GM21717 (cell line): ENCODE measurements at regions not wholly inside any gene's neighbourhood (a gene's known extent, or its start where the extent isn't known, plus 50 kb on each side); places are given as distances from the start of the nearest gene placed in this dataset.
A peak's percentile ranks its signal among the peaks of the same experiment; 100 is the strongest.
"Not testable (repeated sequence)": the region's sequence is repeated elsewhere in the genome, so short reads cannot be mapped to it uniquely, and the experiment has no call there.

Experiments used
- ATAC-seq: cut with Tn5 transposase; IDR thresholded peaks from one replicate; pipeline ENCODE4 v1.9.1; 2021; ENCODE audit warnings: mild to moderate bottlenecking, moderate library complexity; ENCODE audit not compliant: unreplicated experiment

GRCh38 chr4:107392380-107392779 is 327.7 kb downstream of the PAPSS1 start:
- ATAC-seq, result no peak

DNA sequence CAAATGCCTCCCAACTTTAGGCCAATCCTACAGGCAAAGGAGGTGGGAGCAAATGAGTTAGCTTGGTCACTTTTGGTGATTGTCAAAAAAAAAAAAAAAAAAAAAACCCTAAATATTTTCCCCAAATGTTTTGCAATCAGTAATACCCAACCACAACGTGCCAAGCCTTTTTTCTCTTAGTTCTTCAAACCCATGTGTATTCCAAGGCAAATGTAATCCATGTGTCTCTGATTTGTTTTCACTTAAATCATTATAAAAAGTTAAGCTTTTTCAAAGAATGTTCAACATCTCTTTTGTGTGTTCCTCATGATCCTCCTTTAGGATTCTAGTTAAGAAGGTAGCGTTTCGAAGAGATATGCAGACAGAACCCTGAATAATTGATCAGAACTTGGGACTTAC is 328.4 kb downstream of the PAPSS1 start:
- ATAC-seq, result no peak

DNA sequence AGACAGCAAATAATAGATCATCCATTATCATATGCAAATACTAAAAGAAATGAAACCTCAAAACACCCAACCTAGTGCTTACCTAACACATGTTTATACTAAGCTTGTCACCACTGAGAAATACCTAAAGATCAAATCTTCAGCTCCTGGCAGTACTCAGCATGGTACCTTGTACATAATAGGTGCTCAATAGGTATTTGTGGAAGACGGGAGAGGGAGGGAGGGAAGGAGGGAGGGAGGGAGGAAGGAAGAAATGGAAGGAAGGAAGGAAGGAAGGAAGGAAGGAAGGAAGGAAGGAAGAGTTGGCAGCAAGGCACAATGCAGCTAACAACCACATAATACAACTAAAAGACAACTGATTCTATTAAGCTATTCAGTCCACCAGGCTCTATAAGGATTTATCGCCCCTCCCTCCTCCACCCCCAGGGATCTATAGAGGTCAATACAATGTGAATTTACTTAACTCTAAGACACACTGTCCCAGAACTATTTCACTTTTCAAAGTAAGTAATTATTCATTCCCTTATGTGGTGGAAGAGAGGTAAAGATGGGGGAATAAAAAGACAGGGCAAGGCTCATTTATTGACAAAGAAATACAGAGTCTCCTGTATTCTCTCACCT is 328.9 kb downstream of the PAPSS1 start:
- no peak for ATAC-seq

- no peak for ATAC-seq
These were observed 330.1 kb downstream of the PAPSS1 start for GRCh38 chr4:107389965-107390364.

DNA sequence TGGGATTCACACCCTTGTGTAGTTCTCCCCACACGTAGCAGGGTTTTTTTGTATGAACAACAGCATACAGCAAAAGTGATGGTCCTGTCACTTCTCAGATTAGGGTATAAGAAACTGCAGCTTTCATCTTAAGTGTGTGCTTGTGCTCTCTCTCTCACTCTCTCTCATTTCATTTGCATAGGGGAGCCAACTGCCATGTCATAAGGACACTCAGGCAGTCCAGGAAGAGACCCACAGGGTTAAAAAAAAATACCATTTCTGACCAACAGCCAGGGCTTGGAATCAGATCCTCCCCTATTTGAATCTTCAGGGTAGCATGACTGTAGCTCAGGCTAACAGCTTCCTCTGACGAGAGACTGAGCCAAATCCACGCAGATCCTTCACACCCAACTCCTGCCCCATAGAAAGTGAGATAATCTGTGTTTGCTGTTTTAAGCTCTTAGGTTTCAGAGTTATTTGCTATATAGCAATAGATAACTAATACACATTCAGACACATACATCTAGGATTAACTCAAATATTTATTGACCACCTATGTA is 331.2 kb downstream of the PAPSS1 start:
- ATAC-seq, result peak; percentile 89

- no peak for ATAC-seq
These were observed 339.1 kb downstream of the PAPSS1 start for GRCh38 chr4:107380836-107381438.

GRCh38 chr4:107380190-107380589 is 339.8 kb downstream of the PAPSS1 start:
- no peak for ATAC-seq

DNA sequence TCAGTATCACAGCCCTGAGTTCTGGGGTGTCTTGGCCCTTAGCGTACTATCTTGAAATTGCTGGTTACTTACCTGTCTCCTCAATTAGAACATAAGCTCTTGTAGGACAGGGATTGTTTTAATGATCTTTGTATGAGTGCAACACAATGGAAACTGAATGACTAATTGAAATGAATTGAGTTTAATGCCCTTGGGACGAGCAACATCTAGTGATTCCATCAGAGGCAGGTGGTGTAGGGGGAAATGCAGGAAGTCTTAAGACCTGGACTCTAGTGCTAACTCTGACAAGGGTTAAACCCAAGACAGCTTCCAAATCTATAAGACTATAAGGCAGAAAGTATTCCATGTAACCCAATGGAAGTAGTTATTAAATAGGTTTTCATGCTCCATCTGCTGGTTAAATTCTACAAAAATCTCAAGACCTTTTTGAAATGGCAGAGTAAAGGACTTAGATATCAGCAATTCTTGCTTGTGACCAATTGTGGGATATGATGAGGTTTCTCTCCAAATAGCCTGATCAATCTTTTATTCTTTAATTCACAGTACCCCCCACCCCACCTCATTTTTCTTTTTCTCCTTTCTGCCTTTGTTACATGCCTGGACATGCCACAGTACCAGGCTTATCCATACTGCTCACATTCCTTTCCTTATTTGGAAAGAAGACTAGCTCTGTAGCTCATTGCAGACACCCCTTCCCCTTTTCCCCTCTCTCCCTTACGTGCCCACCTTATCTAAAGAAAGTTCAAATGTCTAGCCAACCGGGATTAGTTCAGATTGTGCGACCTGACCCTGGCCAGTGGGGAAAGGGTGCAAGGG is 340.8 kb downstream of the PAPSS1 start:
- ATAC-seq, result no peak

DNA sequence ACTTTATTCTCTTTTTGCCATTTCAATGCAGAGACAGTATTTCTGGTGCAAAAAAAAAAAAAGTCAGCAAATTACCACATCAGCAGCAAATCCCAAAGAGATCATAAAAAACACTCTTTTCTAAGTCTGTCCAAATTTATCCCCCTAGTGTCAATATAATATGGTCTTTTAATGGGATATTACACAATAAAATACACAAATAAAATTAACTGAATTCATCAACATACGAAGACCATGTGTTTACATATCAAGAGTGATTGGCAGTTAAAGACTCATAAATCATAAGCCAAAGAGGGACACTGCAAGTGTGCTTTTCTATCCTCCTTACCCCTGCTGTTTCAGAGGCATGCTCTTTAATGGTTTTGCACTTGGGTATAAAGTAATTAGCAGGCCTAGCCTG is 340.2 kb upstream of the DKK2 start:
- no peak for ATAC-seq

DNA sequence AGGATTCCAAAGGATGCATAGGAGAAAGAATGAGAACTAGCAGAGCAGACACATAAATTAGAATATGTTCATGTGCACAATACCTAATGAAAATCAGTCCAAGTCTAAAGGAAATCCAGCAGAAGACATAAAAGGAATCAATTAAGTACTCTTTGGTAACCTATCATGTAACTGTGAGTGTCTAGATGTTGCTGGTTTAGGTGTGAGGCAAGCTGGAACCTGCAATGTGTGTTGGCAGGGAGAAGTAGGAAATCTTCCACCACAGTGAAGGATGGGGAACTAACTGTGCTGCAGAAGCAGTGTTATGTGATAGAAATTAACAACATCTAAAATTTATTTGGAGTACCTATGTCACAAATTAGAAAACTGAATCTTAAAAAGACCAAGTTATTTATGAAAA is 330.8 kb upstream of the DKK2 start:
- ATAC-seq, result no peak

- no peak for ATAC-seq
These were observed 330.1 kb upstream of the DKK2 start for GRCh38 chr4:107366016-107366735.

GRCh38 chr4:107363125-107363524 is 327.0 kb upstream of the DKK2 start:
- no peak for ATAC-seq

GRCh38 chr4:107359208-107359607 is 323.1 kb upstream of the DKK2 start:
- no peak for ATAC-seq

GRCh38 chr4:107354304-107354703 is 318.2 kb upstream of the DKK2 start:
- not testable (repeated sequence) for ATAC-seq

- ATAC-seq, result no peak
These were observed 315.1 kb upstream of the DKK2 start for GRCh38 chr4:107351196-107351595.

DNA sequence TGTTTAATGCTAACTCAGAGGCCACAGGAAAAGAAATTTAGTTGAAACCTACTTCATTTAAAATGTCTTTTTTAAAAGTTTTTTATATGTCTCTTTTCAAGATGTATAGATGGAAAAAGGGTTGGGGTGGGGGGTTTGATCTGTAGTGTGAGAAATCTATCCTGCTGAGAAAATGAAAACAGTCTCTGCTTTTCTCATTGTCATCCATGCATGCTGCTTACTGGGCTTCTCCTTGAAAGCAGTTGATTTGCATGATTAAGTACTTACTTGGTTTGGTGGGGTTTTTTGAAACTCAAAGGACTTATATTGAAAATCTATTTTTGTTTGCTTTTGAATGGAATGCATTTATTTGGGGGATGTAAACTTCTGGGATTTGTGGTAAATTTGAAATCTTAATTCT is 313.6 kb upstream of the DKK2 start:
- no peak for ATAC-seq

- no peak for ATAC-seq
These were observed 313.2 kb upstream of the DKK2 start for GRCh38 chr4:107349266-107349665.

DNA sequence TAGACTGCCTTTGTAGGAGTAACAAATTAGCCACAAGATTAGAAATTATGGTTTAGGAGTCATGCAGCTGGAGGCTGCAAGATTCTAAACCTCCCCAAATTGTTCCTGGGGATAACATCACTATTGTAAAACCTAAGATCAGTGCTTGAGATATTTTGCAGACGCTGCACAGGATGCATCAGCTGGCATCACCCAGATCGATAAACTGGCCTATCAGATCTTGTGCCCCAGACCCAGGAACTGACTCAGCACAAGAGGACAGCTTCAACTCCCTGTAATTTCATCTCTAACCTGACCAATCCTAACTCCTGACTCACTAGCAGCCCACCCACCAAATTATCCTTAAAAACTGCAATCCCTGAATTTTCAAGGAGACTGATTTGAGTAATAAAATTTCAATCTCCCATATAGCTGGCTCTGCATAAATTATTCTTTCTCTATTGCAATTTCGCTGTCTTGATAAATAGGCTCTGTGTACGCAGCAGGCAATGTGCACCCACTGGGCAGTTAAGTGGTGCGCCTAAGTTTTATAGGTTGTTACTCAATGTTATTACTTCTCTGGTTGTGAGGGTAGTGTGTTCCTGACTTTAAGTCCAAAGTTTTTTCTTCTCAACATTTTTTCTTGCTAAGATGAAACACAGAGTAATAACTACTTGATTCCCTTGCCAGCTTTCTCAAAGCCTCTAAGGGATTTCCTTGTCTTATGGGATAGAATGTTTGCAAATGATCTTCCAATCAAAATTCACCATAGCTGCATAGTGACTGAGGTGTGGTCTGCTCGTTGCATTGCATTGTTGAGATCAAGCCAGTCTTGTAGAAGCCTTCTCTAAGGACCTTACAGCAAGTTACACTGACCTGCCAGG is 312.3 kb upstream of the DKK2 start:
- ATAC-seq, result no peak

DNA sequence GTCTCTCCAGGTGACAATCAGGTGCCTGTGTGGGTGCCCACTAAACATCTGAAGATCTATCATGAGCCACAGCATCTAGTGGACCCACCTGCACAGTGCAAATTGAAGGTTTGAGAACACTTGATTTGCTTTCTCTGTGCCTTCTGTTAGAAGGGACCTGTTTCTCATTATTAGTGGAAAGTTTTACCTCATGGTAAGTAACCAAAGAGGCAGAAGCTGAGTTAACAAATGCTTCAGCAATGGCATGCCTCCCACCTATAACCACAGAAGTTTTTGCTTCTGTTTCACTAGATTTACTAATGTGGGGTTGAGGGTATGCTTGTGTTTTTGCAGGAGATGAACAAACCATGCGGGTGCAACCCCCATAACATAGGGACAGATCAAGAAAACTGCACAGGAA is 297.4 kb upstream of the DKK2 start:
- ATAC-seq, result no peak

DNA sequence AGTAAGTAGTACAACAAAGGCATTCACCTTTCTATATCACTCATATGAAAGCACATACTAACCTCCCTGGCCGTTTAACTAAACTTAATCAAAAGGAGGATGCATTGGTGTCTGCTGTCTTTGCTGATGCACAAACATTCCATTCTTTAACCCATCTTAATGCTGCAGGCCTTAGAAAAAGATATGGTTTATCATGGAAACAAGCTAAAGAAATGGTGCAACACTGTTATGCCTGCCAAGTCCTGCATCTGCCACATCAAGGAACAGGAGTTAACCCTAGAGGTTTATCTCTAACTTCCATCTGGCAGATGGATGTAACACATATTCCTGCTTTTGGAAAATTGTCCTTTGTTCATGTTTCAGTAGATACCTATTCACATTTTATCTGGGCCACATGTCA is 296.5 kb upstream of the DKK2 start:
- not testable (repeated sequence) for ATAC-seq
